B cell (primary cell): ENCODE measurements at regions not wholly inside any gene's neighbourhood (a gene's known extent, or its start where the extent isn't known, plus 50 kb on each side); places are given as distances from the start of the nearest gene placed in this dataset.

Experiments used
- ATAC-seq: fragments of 200-7000 bp; cut with Tn5 transposase; one replicate; pipeline ENCODE4 v1.10.0; 2021; ENCODE audit warnings: low read depth, mild to moderate bottlenecking, moderate number of reproducible peaks, moderate library complexity
- CTCF ChIA-PET: fragments of 350-600 bp; sonication (Branson Sonifier 250); formaldehyde crosslinking; loops from one replicate; lab custom pipeline; 2021; ENCODE audit warnings: antibody characterized with exemption, inconsistent platforms; lab: Charles Lee
- POLR2A ChIA-PET: fragments of 350-600 bp; sonication (Branson Sonifier 250); formaldehyde crosslinking; loops from one replicate; lab custom pipeline; 2021; ENCODE audit warnings: antibody characterized with exemption; lab: Charles Lee
- DNase-seq: peaks from one replicate; pipeline ENCODE4 v3.0.0; 2013
- H2AFZ ChIP-seq: 2 replicates; pipeline ENCODE4 v1.6.1; 2012; ENCODE audit warnings: mild to moderate bottlenecking, low read depth, low read length; ENCODE audit not compliant: insufficient read depth, poor library complexity, severe bottlenecking
- H3K27ac ChIP-seq, 2 donors: 1 replicate in 1 of 2; 2 replicates in 1 of 2; pipeline ENCODE4 v1.5.1; 2012 to 2013; ENCODE audit warnings: low read length in 2 of 2, mild to moderate bottlenecking in 2 of 2, moderate library complexity in 1 of 2
- H3K27me3 ChIP-seq, 4 experiments: fragments of 200-600 bp in 1 of 4; sonication (generic) in 1 of 4; replicated peaks in 1 of 4; 1 replicate in 2 of 4; 2 replicates in 2 of 4; pipeline versions ENCODE4 v1.6.1 to v1.7.0; 2013 to 2016; ENCODE audit warnings: low read length in 3 of 4, mild to moderate bottlenecking in 2 of 4, mixed read lengths in 1 of 4, moderate library complexity in 1 of 4; ENCODE audit not compliant: insufficient read depth in 4 of 4, control insufficient read depth in 3 of 4; ENCODE audit errors: control extremely low read depth in 1 of 4
- H3K36me3 ChIP-seq, 2 experiments: replicated peaks in 1 of 2; 1 replicate in 1 of 2; 2 replicates in 1 of 2; pipeline versions ENCODE4 v1.6.1 to v1.7.1; 2013; ENCODE audit warnings: low read length in 1 of 2; ENCODE audit not compliant: insufficient read depth in 2 of 2, control insufficient read depth in 1 of 2; ENCODE audit errors: control extremely low read depth in 1 of 2, extremely low read depth in 1 of 2
- H3K4me1 ChIP-seq, 2 donors: fragments of 200-600 bp in 1 of 2; sonication (generic) in 1 of 2; 1 replicate in 1 of 2; 2 replicates in 1 of 2; pipeline versions ENCODE4 v1.5.1 to v1.6.1; 2013 to 2017; ENCODE audit warnings: low read length in 2 of 2; ENCODE audit not compliant: control insufficient read depth in 2 of 2, insufficient read depth in 2 of 2
- H3K4me2 ChIP-seq: replicated peaks from 2 replicates; pipeline ENCODE3; 2012; ENCODE audit warnings: mild to moderate bottlenecking, low read depth, low read length; ENCODE audit not compliant: poor library complexity, severe bottlenecking
- H3K4me3 ChIP-seq, 5 experiments: fragments of 200-600 bp in 1 of 5; sonication (generic) in 1 of 5; 1 replicate in 3 of 5; 2 replicates in 2 of 5; pipeline versions ENCODE4 v1.5.1 to v1.7.0; 2011 to 2016; ENCODE audit warnings: low read length in 4 of 5, mild to moderate bottlenecking in 4 of 5, low read depth in 2 of 5, control low read depth in 1 of 5, moderate library complexity in 1 of 5; ENCODE audit not compliant: insufficient read depth in 1 of 5; ENCODE audit errors: control extremely low read depth in 1 of 5, extremely low read depth in 1 of 5
- H3K79me2 ChIP-seq: fragments of 200-600 bp; sonication (generic); one replicate; pipeline ENCODE4 v1.6.0; 2016; ENCODE audit warnings: low read length; ENCODE audit not compliant: control insufficient read depth, insufficient read depth
- H3K9ac ChIP-seq: fragments of 200-600 bp; sonication (generic); 2 replicates; pipeline ENCODE4 v1.6.1; 2017; ENCODE audit warnings: mild to moderate bottlenecking, low read length, moderate library complexity
- H3K9me3 ChIP-seq, 3 donors: one replicate each; pipeline versions ENCODE4 v1.6.1 to v1.7.1; 2013; ENCODE audit warnings: low read length in 2 of 3; ENCODE audit not compliant: control insufficient read depth in 2 of 3, insufficient read depth in 1 of 3; ENCODE audit errors: control extremely low read depth in 1 of 3
- H4K20me1 ChIP-seq: 2 replicates; pipeline ENCODE4 v1.6.0; 2012; ENCODE audit warnings: mild to moderate bottlenecking, low read length; ENCODE audit not compliant: insufficient read depth, control insufficient read depth, poor library complexity, severe bottlenecking
- H3K27ac Mint-ChIP-seq: one replicate; pipeline ENCODE4 v1.8.0; 2021; ENCODE audit warnings: mixed read lengths
- H3K27me3 Mint-ChIP-seq: one replicate; pipeline ENCODE4 v1.8.0; 2021; ENCODE audit warnings: mixed read lengths
- H3K4me1 Mint-ChIP-seq: one replicate; pipeline ENCODE4 v1.8.0; 2021; ENCODE audit warnings: mixed read lengths
- H3K4me3 Mint-ChIP-seq: one replicate; pipeline ENCODE4 v1.8.0; 2021; ENCODE audit warnings: mixed read lengths
- H3K9me3 Mint-ChIP-seq: one replicate; pipeline ENCODE4 v1.8.0; 2022; ENCODE audit warnings: mixed read lengths; ENCODE audit not compliant: insufficient read depth
- EZH2 ChIP-seq: IDR thresholded peaks from 2 replicates; pipeline ENCODE4 v1.6.1; 2012; ENCODE audit warnings: borderline replicate concordance, low read depth, mild to moderate bottlenecking, moderate library complexity, low read length; ENCODE audit not compliant: insufficient read depth, poor library complexity, severe bottlenecking
- WGBS: methylation state at CpG from one replicate; pipeline ENCODE4 v1.1.5; 2013; ENCODE audit warnings: missing lambda C conversion rate; ENCODE audit not compliant: insufficient coverage; 5-methylcytosine and 5-hydroxymethylcytosine counted together
- intact Hi-C: fragments of 100-400 bp; cut with micrococcal nuclease; formaldehyde crosslinking; loops from one replicate; pipeline ENCODE4 v1.10.0; 2022
- TF ChIP-seq, protein P1 (sequence below): fragments of 200-600 bp; IDR thresholded peaks from one replicate; pipeline ENCODE4 v1.8.0; 2022; ENCODE audit warnings: antibody characterized with exemption, mild to moderate bottlenecking

DNA sequence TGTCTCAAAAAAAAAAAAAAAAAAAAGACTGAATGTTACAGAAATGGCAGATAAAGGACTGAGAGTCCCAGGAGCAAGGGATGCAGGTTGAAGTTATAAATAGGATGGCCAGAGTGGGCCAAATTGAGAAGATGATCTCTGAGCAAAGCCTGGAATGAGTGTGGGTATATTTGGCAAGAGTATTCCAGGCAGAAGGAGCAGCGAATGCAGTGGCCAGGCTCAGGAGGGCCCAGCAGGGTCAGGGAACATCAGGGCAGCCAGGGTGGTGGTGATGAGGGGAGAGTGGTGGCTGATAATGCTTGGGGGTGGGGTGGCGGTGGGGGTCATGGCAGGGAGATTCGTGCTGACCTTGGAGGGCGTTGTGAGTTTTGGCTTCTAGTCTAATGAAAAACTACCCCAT is 141.3 kb upstream of the AGAP1 start:
- ATAC-seq (no peak), DNase-seq (no peak)
- Histone ChIP-seq H3K4me3 (no peak overlapping the region), H3K27ac (no peak overlapping the region), H4K20me1 (no peaks in the 10 kb centered on the region), H3K9ac (no peak overlapping the region), H3K9me3 (no peaks in the 10 kb centered on the region), H3K36me3 (no peaks in the 10 kb centered on the region), H3K79me2 (no peaks in the 10 kb centered on the region), H2AFZ (no peak overlapping the region), H3K4me2 (no peak overlapping the region), H3K27me3 (peaks cover 0 to 3% (median 0%) of the 10 kb centered on the region in 4 experiments), H3K4me1 (no peaks in the 10 kb centered on the region)
- no peak overlapping the region for H3K4me3 Mint-ChIP-seq
- no peaks in the 10 kb centered on the region for H3K9me3 Mint-ChIP-seq
- H3K27me3 Mint-ChIP-seq, result peaks cover 16% of the 10 kb centered on the region
- ChIA-PET POLR2A (no interaction called here), CTCF (no interaction called here)
- no peak overlapping the region for H3K27ac Mint-ChIP-seq
- intact Hi-C loops, result no loop called here
- H3K4me1 Mint-ChIP-seq, result no peaks in the 10 kb centered on the region
- 85% methylated on average over 4 of the region's 4 CpGs for WGBS
- TF ChIP-seq, protein P1, sequence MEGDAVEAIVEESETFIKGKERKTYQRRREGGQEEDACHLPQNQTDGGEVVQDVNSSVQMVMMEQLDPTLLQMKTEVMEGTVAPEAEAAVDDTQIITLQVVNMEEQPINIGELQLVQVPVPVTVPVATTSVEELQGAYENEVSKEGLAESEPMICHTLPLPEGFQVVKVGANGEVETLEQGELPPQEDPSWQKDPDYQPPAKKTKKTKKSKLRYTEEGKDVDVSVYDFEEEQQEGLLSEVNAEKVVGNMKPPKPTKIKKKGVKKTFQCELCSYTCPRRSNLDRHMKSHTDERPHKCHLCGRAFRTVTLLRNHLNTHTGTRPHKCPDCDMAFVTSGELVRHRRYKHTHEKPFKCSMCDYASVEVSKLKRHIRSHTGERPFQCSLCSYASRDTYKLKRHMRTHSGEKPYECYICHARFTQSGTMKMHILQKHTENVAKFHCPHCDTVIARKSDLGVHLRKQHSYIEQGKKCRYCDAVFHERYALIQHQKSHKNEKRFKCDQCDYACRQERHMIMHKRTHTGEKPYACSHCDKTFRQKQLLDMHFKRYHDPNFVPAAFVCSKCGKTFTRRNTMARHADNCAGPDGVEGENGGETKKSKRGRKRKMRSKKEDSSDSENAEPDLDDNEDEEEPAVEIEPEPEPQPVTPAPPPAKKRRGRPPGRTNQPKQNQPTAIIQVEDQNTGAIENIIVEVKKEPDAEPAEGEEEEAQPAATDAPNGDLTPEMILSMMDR, result no peak
- no peak for TF ChIP-seq EZH2

DNA sequence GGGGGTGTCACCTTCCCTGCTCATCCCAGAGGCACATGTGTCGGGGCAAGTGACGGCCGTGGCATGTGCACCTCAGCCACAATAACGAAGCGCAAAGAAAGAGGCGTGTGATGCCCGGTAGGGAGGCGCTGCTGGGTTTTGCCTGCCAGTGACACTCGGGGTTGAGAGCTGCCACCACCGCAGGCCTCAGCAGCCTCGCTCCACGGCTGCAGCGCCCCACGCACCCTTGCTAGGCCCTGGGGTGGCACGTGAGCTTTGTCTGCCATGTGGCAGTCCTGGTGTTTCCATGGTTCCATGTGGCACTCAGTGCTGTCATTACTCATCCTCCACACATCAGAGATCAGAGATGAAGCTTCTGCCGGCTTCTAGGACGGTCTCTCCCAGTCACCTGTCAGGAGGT is 136.0 kb upstream of the AGAP1 start:
- ATAC-seq (no peak), DNase-seq (no peak)
- no peaks in the 10 kb centered on the region for H3K79me2 ChIP-seq
- CTCF ChIA-PET, result no interaction called here
- H3K36me3 ChIP-seq, result no peaks in the 10 kb centered on the region
- no peak overlapping the region for H3K27ac ChIP-seq
- WGBS, result 90% methylated on average over 17 of the region's 17 CpGs
- Mint-ChIP-seq H3K4me3 (no peak overlapping the region), H3K27ac (no peak overlapping the region), H3K4me1 (no peaks in the 10 kb centered on the region), H3K9me3 (no peaks in the 10 kb centered on the region), H3K27me3 (no peaks in the 10 kb centered on the region)
- intact Hi-C loops, result no loop called here
- H3K9ac ChIP-seq, result no peak overlapping the region
- TF ChIP-seq, protein P1, result no peak
- no peak for TF ChIP-seq EZH2
- no peaks in the 10 kb centered on the region for H4K20me1 ChIP-seq
- no peaks in the 10 kb centered on the region for H3K9me3 ChIP-seq
- no peak overlapping the region for H3K4me2 ChIP-seq
- POLR2A ChIA-PET, result no interaction called here
- H3K27me3 ChIP-seq, result no peaks in the 10 kb centered on the region
- H3K4me1 ChIP-seq, result no peaks in the 10 kb centered on the region
- no peak overlapping the region for H3K4me3 ChIP-seq
- H2AFZ ChIP-seq, result no peak overlapping the region
